Psoas muscle (tissue), 7 donors: ENCODE measurements at regions not wholly inside any gene's neighbourhood (a gene's known extent, or its start where the extent isn't known, plus 50 kb on each side); places are given as distances from the start of the nearest gene placed in this dataset.

Experiments
- ATAC-seq, 4 donors: fragments of 200-7000 bp; cut with Tn5 transposase; one replicate each; pipeline ENCODE4 v1.9.1; 2020; ENCODE audit warnings: moderate library complexity in 3 of 4, mild to moderate bottlenecking in 2 of 4
- DNase-seq, 2 donors: peaks; one replicate each; pipeline ENCODE4 v3.0.0-alpha.2; 2020
- H3K27ac ChIP-seq: fragments of 200-600 bp; one replicate; pipeline ENCODE4 v1.8.0; 2022
- H3K27me3 ChIP-seq, 3 donors: fragments of 200-600 bp in 1 of 3; one replicate each; pipeline versions ENCODE4 v1.6.1 to v1.8.0; 2013 to 2022; ENCODE audit warnings: low read length in 2 of 3, mild to moderate bottlenecking in 2 of 3, moderate library complexity in 1 of 3; ENCODE audit not compliant: insufficient read depth in 3 of 3
- H3K36me3 ChIP-seq, 2 donors: fragments of 200-600 bp in 1 of 2; one replicate each; pipeline versions ENCODE4 v1.6.1 to v1.8.0; 2013 to 2022; ENCODE audit warnings: low read depth in 1 of 2, mild to moderate bottlenecking in 1 of 2, moderate library complexity in 1 of 2; ENCODE audit not compliant: insufficient read depth in 1 of 2
- H3K4me1 ChIP-seq: fragments of 200-600 bp; one replicate; pipeline ENCODE4 v1.8.0; 2022
- H3K4me3 ChIP-seq: fragments of 200-600 bp; one replicate; pipeline ENCODE4 v1.8.0; 2022; ENCODE audit warnings: mild to moderate bottlenecking
- H3K9me3 ChIP-seq: fragments of 200-600 bp; one replicate; pipeline ENCODE4 v1.8.0; 2022
- WGBS, 3 donors: extraction: QIAGEN DNeasy Blood & Tissue Kit; methylation state at CpG; one replicate each; pipeline versions ENCODE4 v1.1.6 to v1.1.7; 2013; 5-methylcytosine and 5-hydroxymethylcytosine counted together
- intact Hi-C, 2 donors: fragments of 100-400 bp; cut with DNase I; formaldehyde crosslinking; loops; one replicate each; pipeline versions ENCODE4 v1.11.0 to v1.14.2; 2022
- TF ChIP-seq, protein P1 (sequence below): fragments of 200-600 bp; IDR thresholded peaks from one replicate; pipeline ENCODE4 v1.8.0; 2022; ENCODE audit warnings: antibody characterized with exemption
- donor health status: healthy with polysubstance abuse.
- donor health status: DM: no; HTN: no; CAD: no; lungs with moderate emphysema.
- donor health status: Bipolar disorder and iron deficiency.
- donor health status: healthy.
- donor health status: DM: yes; HTN: yes; CAD: no.
- donor health status: DM: no; HTN: no; CAD: no.
- donor health status: DM: yes; HTN: yes; CAD: no.

GRCh38 chr13:99828123-99828522, 143.4 kb downstream of the ZIC5 start:
- intact Hi-C loops = no loop called here
- no peak overlapping the region for H3K4me3 ChIP-seq
- WGBS, 3 donors = 74 to 81% (median 76%) methylated on average over 3 of the region's 3 CpGs
- H3K27me3 ChIP-seq = no peaks in the 10 kb centered on the region
- no peaks in the 10 kb centered on the region for H3K36me3 ChIP-seq
- DNase-seq (no peak), ATAC-seq (no peak)
- TF ChIP-seq, protein P1, sequence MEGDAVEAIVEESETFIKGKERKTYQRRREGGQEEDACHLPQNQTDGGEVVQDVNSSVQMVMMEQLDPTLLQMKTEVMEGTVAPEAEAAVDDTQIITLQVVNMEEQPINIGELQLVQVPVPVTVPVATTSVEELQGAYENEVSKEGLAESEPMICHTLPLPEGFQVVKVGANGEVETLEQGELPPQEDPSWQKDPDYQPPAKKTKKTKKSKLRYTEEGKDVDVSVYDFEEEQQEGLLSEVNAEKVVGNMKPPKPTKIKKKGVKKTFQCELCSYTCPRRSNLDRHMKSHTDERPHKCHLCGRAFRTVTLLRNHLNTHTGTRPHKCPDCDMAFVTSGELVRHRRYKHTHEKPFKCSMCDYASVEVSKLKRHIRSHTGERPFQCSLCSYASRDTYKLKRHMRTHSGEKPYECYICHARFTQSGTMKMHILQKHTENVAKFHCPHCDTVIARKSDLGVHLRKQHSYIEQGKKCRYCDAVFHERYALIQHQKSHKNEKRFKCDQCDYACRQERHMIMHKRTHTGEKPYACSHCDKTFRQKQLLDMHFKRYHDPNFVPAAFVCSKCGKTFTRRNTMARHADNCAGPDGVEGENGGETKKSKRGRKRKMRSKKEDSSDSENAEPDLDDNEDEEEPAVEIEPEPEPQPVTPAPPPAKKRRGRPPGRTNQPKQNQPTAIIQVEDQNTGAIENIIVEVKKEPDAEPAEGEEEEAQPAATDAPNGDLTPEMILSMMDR = no peak
- H3K9me3 ChIP-seq = no peaks in the 10 kb centered on the region
- H3K4me1 ChIP-seq = no peaks in the 10 kb centered on the region
- H3K27ac ChIP-seq = no peak overlapping the region

DNA sequence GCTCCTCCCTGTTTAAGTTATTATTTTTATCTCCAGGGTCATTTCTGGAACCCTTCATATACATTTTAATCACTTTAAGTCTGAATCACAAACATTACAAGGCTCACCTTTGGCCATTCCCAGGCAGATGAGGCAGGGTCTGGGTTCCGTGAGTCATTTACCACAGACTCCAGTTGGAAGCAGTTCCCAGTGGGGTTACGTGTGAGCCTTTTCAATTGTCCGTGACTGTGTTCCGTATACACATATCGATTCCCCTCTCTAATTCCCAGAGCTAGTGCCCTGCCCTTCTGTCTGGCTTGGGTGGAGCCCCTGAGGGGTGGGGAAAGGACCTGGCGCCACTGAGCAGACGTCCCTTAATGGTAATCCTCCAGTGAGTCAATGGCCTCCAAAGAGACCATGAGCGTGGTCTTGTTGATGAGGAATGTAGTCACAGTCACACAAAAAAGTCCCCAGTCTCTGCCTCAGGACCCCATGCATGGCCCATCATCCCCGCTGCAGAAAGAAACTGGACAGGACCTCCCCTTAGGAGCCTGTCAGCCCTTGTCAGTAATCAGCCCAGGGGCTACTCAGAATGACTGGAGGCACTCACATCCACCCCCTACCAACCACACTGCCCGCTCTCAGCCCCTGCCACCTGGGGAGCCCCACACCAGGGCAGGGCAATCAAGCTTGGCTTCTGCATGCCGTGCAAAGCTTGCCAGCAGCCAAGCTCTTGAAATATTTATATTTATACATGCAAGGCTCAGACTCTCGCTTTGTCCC, 144.4 kb downstream of the ZIC5 start:
- no peak for DNase-seq
- Histone ChIP-seq H3K27me3 (no peaks in the 10 kb centered on the region), H3K36me3 (no peaks in the 10 kb centered on the region), H3K4me3 (no peak overlapping the region), H3K4me1 (no peaks in the 10 kb centered on the region), H3K27ac (no peak overlapping the region), H3K9me3 (no peaks in the 10 kb centered on the region)
- 88 to 91% (median 91%) methylated on average over 12 of the region's 12 CpGs for WGBS, 3 donors
- TF ChIP-seq, protein P1 = no peak
- ATAC-seq = no peak
- intact Hi-C loops = no loop called here

DNA sequence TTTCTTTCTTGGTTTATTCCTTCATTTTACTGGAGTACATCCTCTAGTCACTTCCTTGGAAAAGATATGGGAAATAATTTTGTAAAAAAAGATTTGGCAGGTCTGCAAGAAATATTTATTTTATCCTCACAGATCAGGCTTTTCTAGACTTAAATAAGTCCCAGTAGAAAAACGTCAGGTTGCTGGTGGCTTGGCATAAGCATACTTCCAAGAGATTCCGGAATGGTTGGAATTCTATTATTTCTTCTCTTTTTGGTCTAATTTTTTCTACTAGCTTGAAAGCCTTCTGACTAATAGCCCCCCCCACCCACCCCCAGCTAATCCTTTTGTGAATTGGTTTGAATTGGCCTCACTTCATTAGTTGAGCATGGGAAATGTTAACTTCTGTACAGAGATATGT, 147.6 kb downstream of the ZIC5 start:
- no peak overlapping the region for H3K4me3 ChIP-seq
- DNase-seq (no peak), ATAC-seq (no peak)
- intact Hi-C loops = no loop called here
- H3K27me3 ChIP-seq = no peaks in the 10 kb centered on the region
- TF ChIP-seq, protein P1 = no peak
- H3K36me3 ChIP-seq = no peaks in the 10 kb centered on the region
- no peak overlapping the region for H3K27ac ChIP-seq
- H3K4me1 ChIP-seq = no peaks in the 10 kb centered on the region
- H3K9me3 ChIP-seq = no peaks in the 10 kb centered on the region
- WGBS, 3 donors = 69 to 76% (median 75%) methylated on average over 2 of the region's 2 CpGs

DNA sequence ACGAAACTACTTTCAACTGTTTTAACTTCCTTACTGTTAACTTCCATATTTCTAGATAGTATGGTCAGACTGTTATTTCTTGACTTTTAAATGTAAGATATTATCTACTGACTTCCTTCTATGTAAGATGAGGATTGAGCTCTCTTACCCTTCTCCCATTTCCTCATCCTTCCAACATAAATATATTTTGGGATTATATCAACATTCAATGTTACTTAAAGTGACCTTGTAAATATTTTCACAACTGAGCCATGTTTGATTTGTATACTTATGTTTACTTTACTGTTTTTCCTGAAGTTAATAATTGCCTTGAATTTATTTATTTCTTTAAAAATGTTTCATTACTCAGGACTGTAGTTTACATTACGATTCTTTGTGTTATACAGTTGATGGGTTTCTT, 148.7 kb downstream of the ZIC5 start:
- WGBS, 3 donors = 87 to 95% (median 89%) methylated on average over 2 of the region's 2 CpGs
- ATAC-seq = no peak
- no peaks in the 10 kb centered on the region for H3K36me3 ChIP-seq
- intact Hi-C loops = no loop called here
- DNase-seq = no peak
- H3K9me3 ChIP-seq = no peaks in the 10 kb centered on the region
- no peak overlapping the region for H3K27ac ChIP-seq
- no peaks in the 10 kb centered on the region for H3K4me1 ChIP-seq
- H3K4me3 ChIP-seq = no peak overlapping the region
- TF ChIP-seq, protein P1 = no peak
- H3K27me3 ChIP-seq = no peaks in the 10 kb centered on the region

GRCh38 chr13:99821741-99822140, 149.8 kb downstream of the ZIC5 start:
- Histone ChIP-seq H3K27me3 (no peaks in the 10 kb centered on the region), H3K27ac (no peak overlapping the region), H3K4me3 (no peak overlapping the region), H3K36me3 (no peaks in the 10 kb centered on the region), H3K9me3 (no peaks in the 10 kb centered on the region), H3K4me1 (no peaks in the 10 kb centered on the region)
- WGBS, 3 donors = 80 to 89% (median 85%) methylated on average over 3 of the region's 3 CpGs
- DNase-seq (no peak), ATAC-seq (no peak)
- intact Hi-C loops = no loop called here
- TF ChIP-seq, protein P1 = no peak
